Erythroblast (primary cell): ENCODE measurements at regions not wholly inside any gene's neighbourhood (a gene's known extent, or its start where the extent isn't known, plus 50 kb on each side); places are given as distances from the start of the nearest gene placed in this dataset.

Experiments used
- GATA1 ChIP-seq: IDR thresholded peaks from 2 replicates; pipeline ENCODE4 v1.6.1; 2011; ENCODE audit warnings: low read depth, mild to moderate bottlenecking, control low read depth, low read length, moderate library complexity
- POLR2A ChIP-seq: IDR thresholded peaks from 2 replicates; pipeline ENCODE4 v1.6.1; 2011; ENCODE audit warnings: mild to moderate bottlenecking, low read length

- TF ChIP-seq POLR2A (no peak), GATA1 (no peak)
Measured at GRCh38 chr1:175844877-175845276, 101.5 kb upstream of the TNR start.
